ENCODE measurements at regions not wholly inside any gene's neighbourhood (a gene's known extent, or its start where the extent isn't known, plus 50 kb on each side); places are given as distances from the start of the nearest gene placed in this dataset.

- TF ChIP-seq MXI1 (IDR thresholded peaks at IDR 0.05; ENCODE audit: borderline replicate concordance, low read depth, low read length): no peak
- no peak for TF ChIP-seq SMC3 (IDR thresholded peaks at IDR 0.05; ENCODE audit: low read depth, low read length)
- TF ChIP-seq RFX5 (IDR thresholded peaks at IDR 0.05; ENCODE audit: low read depth, low read length): no peak
- no peak for TF ChIP-seq MAZ (IDR thresholded peaks at IDR 0.05; ENCODE audit: borderline replicate concordance, low read depth, low read length)
- TF ChIP-seq RCOR1 (IDR thresholded peaks at IDR 0.05; ENCODE audit: insufficient replicate concordance, low read length): no peak
- no peak for TF ChIP-seq CTCF (conservative IDR thresholded peaks at IDR 0.05; ENCODE audit: low read depth, low read length)
- TF ChIP-seq RAD21 (IDR thresholded peaks at IDR 0.05; ENCODE audit: low read length): no peak
- H4K5ac ChIP-seq (ENCODE audit: low read depth, low read length): no peak overlapping the region
- no peak overlapping the region for H3K14ac ChIP-seq (replicated peaks; ENCODE audit: low read depth, low read length)
- no peak overlapping the region for H4K91ac ChIP-seq (ENCODE audit: insufficient read depth, low read depth, low read length)
- peaks cover 8% of the 10 kb centered on the region for H3K9me3 ChIP-seq (ENCODE audit: control insufficient read depth, insufficient read depth, low read length)
- BruUV-seq (replicated peaks): no TSS peak
- H2BK5ac ChIP-seq (ENCODE audit: low read depth, low read length, poor library complexity, severe bottlenecking): no peak overlapping the region
- no peaks in the 10 kb centered on the region for H4K20me1 ChIP-seq (ENCODE audit: insufficient read depth, low read length)
- no peak overlapping the region for H3K23ac ChIP-seq (ENCODE audit: low read depth, low read length)
- ChIA-PET CTCF (no interaction called here), POLR2A (ENCODE audit: unreplicated experiment) (no interaction called here)
- no peak overlapping the region for H3K9ac ChIP-seq (ENCODE audit: low read depth, low read length)
- H3K4me3 ChIP-seq (ENCODE audit: insufficient read depth, low read depth, low read length): no peak overlapping the region
- no peak overlapping the region for H2BK120ac ChIP-seq (ENCODE audit: low read depth, low read length)
- dilution Hi-C loops (cut with HindIII; ENCODE audit: low sequenced_read_pairs, unreplicated experiment): no loop called here
- no peak for DNase-seq
- in situ Hi-C loops (cut with MboI; ENCODE audit: low sequenced_read_pairs): no loop called here
- H3K4me1 ChIP-seq (ENCODE audit: control insufficient read depth, insufficient read depth, low read length): no peaks in the 10 kb centered on the region
- no peak overlapping the region for H2AK5ac ChIP-seq (ENCODE audit: low read depth, low read length)
- no peak overlapping the region for H3K4me2 ChIP-seq (ENCODE audit: low read depth, low read length)
- H2AK9ac ChIP-seq (replicated peaks; ENCODE audit: low read depth, low read length, poor library complexity): no peak overlapping the region
- H2BK15ac ChIP-seq (ENCODE audit: low read depth, low read length): no peak overlapping the region
- H3K18ac ChIP-seq (ENCODE audit: low read depth, low read length): no peak overlapping the region
- H3K4ac ChIP-seq (ENCODE audit: low read depth, low read length): no peak overlapping the region
- no peak overlapping the region for H4K8ac ChIP-seq (ENCODE audit: low read depth in 2 of 2, low read length in 2 of 2)
- no peak overlapping the region for H3K27ac ChIP-seq (ENCODE audit: insufficient read depth, low read length)
- no peak overlapping the region for H3K56ac ChIP-seq (ENCODE audit: extremely low read depth, insufficient read depth, low read length)
- no peaks in the 10 kb centered on the region for H3K36me3 ChIP-seq (ENCODE audit: control insufficient read depth, insufficient read depth, low read length)
- no CpG with 5 or more reads among the region's 1 CpG for WGBS, 2 experiments (ENCODE audit: extremely low coverage in 2 of 2, insufficient read length in 1 of 2)
- H2BK20ac ChIP-seq (ENCODE audit: low read depth, low read length): no peak overlapping the region
- H2AFZ ChIP-seq (replicated peaks; ENCODE audit: low read length, poor library complexity): no peak overlapping the region
- no peaks in the 10 kb centered on the region for H3K27me3 ChIP-seq (ENCODE audit: control insufficient read depth, insufficient read depth, low read length)
- intact Hi-C loops (cut with micrococcal nuclease): no loop called here
- no peaks in the 10 kb centered on the region for H3K79me1 ChIP-seq (ENCODE audit: low read depth in 1 of 2, low read length in 2 of 2)
- no peaks in the 10 kb centered on the region for H3K9me1 ChIP-seq (ENCODE audit: insufficient read depth, low read length)
- no peak for ATAC-seq (ENCODE audit: low read depth)
Observed at GRCh38 chr7:49523870-49524269, 249.6 kb upstream of the VWC2 start.

All from IMR-90 (cell line).